Fibroblast of mammary gland (primary cell): ENCODE measurements at regions not wholly inside any gene's neighbourhood (a gene's known extent, or its start where the extent isn't known, plus 50 kb on each side); places are given as distances from the start of the nearest gene placed in this dataset.

Experiments used
- DNase-seq: peaks from one replicate; pipeline ENCODE4 v3.0.0-alpha.2; 2010; ENCODE audit warnings: low read depth
- H3K4me3 ChIP-seq: 2 replicates; pipeline ENCODE4 v1.5.1; 2011; ENCODE audit warnings: low read depth, mild to moderate bottlenecking, low read length, moderate library complexity; ENCODE audit not compliant: control insufficient read depth
- TF ChIP-seq, protein P1 (sequence below): conservative IDR thresholded peaks from 2 replicates; pipeline ENCODE4 v1.5.1; 2011; ENCODE audit warnings: low read depth, low read length, inconsistent platforms; ENCODE audit not compliant: control insufficient read depth, insufficient read depth

DNA sequence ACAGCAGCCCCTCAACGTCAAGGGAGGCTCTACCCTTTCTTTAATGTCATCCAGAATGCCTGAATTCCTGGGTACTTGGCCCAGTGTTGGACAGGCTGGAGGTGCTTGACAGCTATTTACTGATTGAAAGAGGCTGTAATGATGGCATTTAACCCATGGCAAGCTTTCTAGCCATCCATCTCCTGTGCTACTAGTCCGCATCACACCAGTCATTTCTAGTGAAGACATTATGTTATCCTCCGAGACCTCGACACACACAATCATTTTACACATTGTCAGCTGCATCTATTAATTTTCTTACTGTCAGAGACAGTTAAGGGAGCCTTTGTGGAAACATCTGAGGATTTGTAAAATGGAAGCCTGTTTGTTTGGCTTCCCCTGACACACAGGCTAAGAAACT is 149.3 kb upstream of the FSTL4 start:
- no peak overlapping the region for H3K4me3 ChIP-seq
- no peak for DNase-seq
- TF ChIP-seq, protein P1, sequence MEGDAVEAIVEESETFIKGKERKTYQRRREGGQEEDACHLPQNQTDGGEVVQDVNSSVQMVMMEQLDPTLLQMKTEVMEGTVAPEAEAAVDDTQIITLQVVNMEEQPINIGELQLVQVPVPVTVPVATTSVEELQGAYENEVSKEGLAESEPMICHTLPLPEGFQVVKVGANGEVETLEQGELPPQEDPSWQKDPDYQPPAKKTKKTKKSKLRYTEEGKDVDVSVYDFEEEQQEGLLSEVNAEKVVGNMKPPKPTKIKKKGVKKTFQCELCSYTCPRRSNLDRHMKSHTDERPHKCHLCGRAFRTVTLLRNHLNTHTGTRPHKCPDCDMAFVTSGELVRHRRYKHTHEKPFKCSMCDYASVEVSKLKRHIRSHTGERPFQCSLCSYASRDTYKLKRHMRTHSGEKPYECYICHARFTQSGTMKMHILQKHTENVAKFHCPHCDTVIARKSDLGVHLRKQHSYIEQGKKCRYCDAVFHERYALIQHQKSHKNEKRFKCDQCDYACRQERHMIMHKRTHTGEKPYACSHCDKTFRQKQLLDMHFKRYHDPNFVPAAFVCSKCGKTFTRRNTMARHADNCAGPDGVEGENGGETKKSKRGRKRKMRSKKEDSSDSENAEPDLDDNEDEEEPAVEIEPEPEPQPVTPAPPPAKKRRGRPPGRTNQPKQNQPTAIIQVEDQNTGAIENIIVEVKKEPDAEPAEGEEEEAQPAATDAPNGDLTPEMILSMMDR, result no peak

DNA sequence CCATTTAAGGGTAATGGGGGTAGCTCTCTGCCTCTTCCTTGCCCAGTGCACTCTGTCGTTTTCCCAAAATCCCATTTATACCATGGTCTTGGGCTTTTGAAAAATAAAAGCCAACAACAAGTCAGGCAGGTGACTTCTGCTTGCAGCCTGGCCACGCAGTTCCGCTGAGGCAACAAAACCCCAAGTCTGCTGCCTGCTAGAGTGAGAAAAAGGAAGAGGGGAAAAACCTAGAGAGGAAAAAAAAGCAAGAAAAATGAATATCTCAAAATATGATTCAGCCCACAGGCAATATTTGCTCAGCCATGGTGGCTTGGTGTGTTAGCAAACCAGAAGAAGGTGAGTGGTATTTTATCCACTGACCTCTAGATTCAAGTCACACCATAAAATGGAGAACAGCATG is 148.2 kb upstream of the FSTL4 start:
- no peak overlapping the region for H3K4me3 ChIP-seq
- no peak for DNase-seq
- TF ChIP-seq, protein P1, result no peak

DNA sequence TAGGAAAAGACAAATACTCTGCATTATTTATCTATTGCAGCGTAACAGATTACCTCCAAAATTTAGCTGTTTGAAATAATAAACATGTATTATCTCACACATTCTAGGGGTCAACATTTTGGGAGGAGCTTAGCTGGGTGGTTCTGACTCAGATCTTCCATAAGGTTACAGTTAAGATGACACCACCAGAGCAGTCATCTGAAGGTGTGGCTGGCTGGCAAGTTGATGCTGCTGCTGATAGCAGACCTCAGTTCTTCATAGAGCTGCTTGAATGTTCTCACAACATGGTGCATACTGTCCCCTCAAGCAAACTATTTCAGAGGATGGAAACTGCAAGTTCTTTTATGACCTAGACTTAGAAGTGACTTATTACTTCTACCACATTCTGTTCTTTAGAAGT is 146.3 kb upstream of the FSTL4 start:
- no peak overlapping the region for H3K4me3 ChIP-seq
- DNase-seq, result no peak
- TF ChIP-seq, protein P1, result no peak

DNA sequence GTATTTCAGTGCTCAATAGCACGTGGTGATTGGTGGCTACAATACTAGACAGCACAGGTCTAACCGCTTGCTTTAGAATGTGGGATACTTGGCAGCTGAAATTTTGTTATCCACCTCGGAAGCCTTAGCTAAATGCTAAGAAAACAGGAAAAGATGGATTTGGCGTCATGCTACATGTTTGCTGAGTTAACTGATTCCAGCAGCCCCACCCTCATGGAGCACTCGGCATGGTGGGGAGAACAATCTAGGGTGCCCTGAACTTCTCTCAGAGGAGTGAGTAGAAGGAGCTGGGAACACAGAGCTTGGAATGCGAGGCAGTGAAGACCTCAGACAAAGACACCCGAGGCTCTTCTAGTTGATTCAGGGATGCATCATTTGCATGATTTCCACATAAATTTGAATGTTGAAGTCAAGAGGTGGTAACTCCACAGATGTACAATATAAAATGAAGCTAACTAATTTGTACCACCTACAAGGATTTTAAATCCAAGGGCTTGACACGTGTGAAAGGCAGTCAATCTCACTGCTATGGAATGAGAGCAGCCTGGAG is 145.1 kb upstream of the FSTL4 start:
- no peak for DNase-seq
- H3K4me3 ChIP-seq, result no peak overlapping the region
- TF ChIP-seq, protein P1, result no peak

DNA sequence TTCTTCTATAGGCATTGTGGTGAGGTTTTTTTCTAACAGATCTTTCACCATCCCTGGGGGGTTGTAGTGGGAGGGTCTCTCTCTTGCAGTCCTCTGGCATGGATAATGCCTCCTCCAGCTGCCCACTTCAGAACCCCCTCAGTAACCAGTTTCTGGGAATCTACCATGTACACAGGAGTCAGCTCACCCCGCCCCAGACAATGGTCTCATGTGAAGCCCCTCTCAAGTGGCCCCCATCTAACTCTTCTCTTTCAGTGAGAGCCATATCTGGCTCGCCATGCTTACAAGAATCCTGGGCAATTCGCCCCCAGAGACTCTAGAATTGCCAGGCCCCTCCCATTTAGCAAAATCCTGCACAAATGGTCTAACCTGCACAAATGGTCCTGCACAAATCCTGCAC is 144.4 kb upstream of the FSTL4 start:
- no peak overlapping the region for H3K4me3 ChIP-seq
- DNase-seq, result no peak
- TF ChIP-seq, protein P1, result no peak

DNA sequence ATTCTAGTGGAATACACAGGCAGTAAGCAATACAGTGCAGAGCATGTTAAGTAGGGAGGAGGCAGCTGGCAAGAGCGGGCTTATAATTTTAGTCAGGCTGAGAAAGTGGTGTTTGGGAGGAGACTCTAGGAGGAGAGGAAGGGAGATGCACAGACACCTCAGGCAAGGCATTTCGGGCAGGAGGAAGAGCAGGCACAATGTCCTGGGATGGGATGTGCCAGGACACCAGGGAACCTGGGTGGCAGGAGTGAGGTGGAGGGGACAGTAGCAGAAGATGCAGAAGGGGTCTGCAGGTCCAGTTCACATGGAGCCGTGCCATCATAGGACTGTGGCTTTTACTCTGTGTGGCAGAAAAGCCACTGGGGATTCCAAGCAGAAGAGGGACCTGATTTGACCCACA is 143.7 kb upstream of the FSTL4 start:
- no peak overlapping the region for H3K4me3 ChIP-seq
- TF ChIP-seq, protein P1, result no peak
- no peak for DNase-seq
